SW 1271 (cell line): ENCODE measurements at regions not wholly inside any gene's neighbourhood (a gene's known extent, or its start where the extent isn't known, plus 50 kb on each side); places are given as distances from the start of the nearest gene placed in this dataset.
"Not testable (repeated sequence)": the region's sequence is repeated elsewhere in the genome, so short reads cannot be mapped to it uniquely, and the experiment has no call there.

Source experiments
- DNase-seq, 2 experiments: peaks; one replicate each; lab custom pipeline; 2025; lab: John Stamatoyannopoulos, UW

- DNase-seq: no peak
Measured at GRCh38 chr2:31813016-31813415, 197.8 kb downstream of the MEMO1 start.

GRCh38 chr2:31812051-31812798 lies 198.6 kb downstream of the MEMO1 start:
- DNase-seq: no peak

DNA sequence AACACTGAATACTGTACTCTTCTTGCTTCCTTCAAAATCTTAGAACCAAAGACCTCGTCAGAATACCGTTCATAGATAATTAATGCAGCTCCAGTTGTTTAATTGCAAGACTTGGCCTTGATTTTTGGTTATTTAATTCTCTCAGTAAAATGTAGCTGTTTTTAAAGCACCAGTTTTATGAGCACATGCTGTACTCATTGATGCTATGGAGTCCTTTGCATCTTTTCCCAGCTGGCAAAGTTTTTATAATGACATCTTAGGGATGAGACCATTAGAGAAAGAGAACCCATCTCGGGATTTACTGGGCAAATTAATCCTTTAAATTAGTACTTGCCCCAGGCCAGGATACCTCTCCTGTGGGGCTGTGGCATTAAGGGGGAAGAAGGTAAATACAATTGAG lies 199.3 kb downstream of the MEMO1 start:
- no peak for DNase-seq

DNA sequence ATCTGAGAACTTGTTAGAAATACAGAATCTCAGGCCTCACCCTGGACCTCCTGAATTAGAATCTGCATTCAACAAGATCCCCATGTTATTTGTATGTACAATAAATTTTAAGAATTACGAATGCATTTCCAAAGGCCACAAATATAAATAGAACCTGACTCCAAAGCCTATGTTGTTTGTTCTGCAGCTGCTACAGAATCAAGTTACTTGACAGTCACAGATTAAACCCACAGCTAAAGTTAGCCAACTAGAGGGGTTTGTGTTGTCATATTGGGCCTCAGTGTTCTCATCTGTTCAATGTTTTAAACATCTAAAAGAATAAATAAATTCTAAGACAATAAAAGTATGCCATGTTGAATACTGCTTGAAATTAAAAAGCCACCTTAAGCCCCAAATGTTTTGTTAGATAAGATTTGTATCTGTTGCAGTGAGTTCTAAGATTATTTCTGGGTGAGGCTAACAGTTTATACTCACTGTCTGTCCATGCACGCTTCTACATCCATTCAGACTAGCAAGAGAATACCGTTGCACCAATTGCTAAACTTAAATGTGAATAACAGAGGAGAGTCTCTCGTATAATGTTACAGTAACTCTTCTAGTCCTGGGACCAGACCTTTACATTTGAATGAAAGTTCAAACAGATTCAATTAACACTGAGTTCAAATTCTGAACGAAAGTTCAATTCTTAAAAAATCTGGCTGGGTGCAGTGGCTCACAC lies 200.4 kb downstream of the MEMO1 start:
- DNase-seq: no peak

DNA sequence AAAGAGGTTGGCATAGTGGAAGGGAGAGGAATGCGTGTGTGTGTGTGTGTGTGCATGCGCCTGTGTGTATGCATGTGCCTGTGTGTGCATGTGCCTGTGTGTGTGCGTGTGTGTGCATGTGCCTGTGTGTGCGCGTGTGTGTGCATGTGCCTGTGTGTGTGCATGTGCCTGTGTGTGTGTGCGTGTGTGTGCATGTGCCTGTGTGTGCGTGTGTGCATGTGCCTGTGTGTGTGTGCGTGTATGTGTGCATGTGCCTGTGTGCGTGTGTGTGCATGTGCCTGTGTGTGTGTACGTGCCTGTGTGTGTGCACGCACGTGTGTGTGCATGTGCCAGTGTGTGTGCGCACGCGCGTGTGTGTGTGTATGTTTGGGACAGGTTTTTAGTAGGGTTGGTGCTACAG lies 205.1 kb downstream of the MEMO1 start:
- no peak for DNase-seq

GRCh38 chr2:31803481-31804153 lies 207.2 kb downstream of the MEMO1 start:
- DNase-seq: not testable (repeated sequence)

- no peak for DNase-seq
Measured at GRCh38 chr2:31802711-31803110, 208.1 kb downstream of the MEMO1 start.

GRCh38 chr2:31799282-31799681 lies 211.5 kb downstream of the MEMO1 start:
- DNase-seq: not testable (repeated sequence)

GRCh38 chr2:31788273-31788672 lies 207.5 kb upstream of the SRD5A2 start:
- no peak for DNase-seq

- DNase-seq: no peak
Measured at GRCh38 chr2:31785876-31786275, 205.1 kb upstream of the SRD5A2 start.

- no peak for DNase-seq
Measured at GRCh38 chr2:31784868-31785267, 204.1 kb upstream of the SRD5A2 start.

DNA sequence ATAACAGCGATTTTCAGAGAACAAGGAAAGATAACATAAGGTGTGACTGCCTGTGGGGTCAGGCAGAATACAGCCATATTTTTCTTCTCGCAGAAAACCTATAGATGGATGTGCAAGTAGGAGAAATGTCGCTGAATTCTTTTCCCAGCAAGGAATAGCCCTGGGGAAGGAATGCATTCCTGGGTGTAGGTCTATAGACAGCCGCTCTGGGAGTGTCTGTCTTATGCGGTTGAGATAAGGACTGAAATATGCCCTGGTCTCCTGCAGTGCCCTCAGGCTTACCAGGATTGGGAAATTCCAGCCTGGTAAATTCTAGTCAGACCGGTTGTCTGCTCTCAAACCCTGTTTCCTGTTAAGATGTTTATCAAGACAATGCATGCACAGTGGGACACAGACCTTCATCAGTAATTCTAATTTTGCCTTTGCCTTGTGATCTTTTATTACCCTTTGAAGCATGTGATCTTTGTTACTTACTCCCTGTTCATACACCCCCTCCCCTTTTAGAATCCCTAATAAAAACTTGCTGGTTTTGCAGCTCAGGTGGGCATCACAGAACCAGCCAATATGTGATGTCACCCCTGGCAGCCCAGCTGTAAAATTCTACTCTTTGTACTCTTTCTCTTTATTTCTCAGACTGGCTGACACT lies 202.8 kb upstream of the SRD5A2 start:
- DNase-seq: peak in 1 of 2 experiments; percentile 9

DNA sequence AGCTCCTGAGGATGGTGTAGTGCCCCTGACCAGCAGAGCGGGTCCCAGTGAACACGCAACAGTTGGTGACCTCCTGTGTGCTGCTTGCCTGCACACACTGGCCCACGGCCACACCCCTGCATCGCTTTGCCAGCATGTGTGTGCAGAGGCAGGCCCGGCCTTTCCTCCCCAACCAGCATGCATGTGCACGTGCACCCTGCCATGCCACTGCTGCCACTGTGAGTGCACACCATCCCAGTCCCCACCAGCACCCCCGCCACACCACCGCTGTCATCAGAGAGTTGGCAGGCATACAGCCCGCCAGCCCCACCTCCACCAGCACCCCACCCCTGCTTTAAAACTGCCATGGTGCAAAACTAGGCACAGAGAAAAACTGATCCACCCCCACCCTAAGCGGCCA lies 197.4 kb upstream of the SRD5A2 start:
- no peak for DNase-seq

- DNase-seq: no peak
Measured at GRCh38 chr2:31770741-31771140, 190.0 kb upstream of the SRD5A2 start.

GRCh38 chr2:31765078-31765945 lies 184.6 kb upstream of the SRD5A2 start:
- no peak for DNase-seq

GRCh38 chr2:31764169-31764568 lies 183.4 kb upstream of the SRD5A2 start:
- DNase-seq: no peak

DNA sequence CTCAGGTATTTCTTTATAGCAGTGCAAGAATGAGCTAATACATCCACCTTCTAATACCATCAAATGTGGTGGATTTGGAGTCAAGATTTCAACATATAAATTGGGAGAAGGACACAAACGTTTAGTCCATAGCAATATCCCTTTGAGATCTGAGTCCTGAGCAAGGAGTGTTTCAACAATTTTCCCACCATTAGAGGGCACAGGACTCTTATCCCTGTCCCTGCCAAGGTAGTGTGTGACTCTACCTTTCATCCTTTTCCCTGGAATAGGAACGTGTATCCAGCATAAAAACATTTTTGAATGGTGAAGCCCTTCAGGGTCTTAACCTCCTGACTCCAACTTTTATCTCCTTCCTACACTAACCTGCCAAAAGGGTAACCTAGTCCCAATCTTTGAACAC lies 181.3 kb upstream of the SRD5A2 start:
- DNase-seq: no peak

DNA sequence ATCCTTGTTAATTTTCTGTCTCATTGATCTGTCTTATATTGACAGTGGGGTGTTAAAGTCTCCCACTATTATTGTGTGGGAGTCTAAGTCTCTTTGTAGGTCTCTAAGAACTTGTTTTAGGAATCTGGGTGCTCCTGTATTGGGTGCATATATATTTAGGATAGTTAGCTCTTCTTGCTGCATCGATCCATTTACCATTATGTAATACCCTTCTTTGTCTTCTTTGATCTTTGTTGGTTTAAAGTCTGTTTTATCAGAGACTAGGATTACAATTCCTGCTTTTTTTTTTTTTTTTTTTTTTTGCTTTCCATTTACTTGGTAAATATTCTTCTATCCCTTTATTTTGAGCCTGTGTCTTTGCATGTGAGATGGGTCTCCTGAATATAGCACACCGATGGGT lies 176.6 kb upstream of the SRD5A2 start:
- not testable (repeated sequence) for DNase-seq

- DNase-seq: not testable (repeated sequence)
Measured at GRCh38 chr2:31748746-31749145, 168.0 kb upstream of the SRD5A2 start.

- no peak for DNase-seq
Measured at GRCh38 chr2:31748041-31748440, 167.3 kb upstream of the SRD5A2 start.

GRCh38 chr2:31739161-31739560 lies 158.4 kb upstream of the SRD5A2 start:
- DNase-seq: no peak
